WI38 (cell line): ENCODE measurements at regions not wholly inside any gene's neighbourhood (a gene's known extent, or its start where the extent isn't known, plus 50 kb on each side); places are given as distances from the start of the nearest gene placed in this dataset.

Experiments
- H3K4me3 ChIP-seq: 2 replicates; pipeline ENCODE4 v1.5.1; 2011; ENCODE audit warnings: low read depth, mild to moderate bottlenecking, control low read depth, low read length
- CTCF ChIP-seq: IDR thresholded peaks from 2 replicates; pipeline ENCODE4 v1.5.1; 2012; ENCODE audit warnings: low read depth, mild to moderate bottlenecking, control low read depth, low read length

- no peak overlapping the region for H3K4me3 ChIP-seq
- TF ChIP-seq CTCF, result no peak
Measured at GRCh38 chr7:87007038-87007437, 52.4 kb downstream of the ELAPOR2 start.

- no peak for TF ChIP-seq CTCF
- H3K4me3 ChIP-seq, result no peak overlapping the region
Measured at GRCh38 chr7:87004956-87005355, 54.5 kb downstream of the ELAPOR2 start.

- no peak for TF ChIP-seq CTCF
- H3K4me3 ChIP-seq, result no peak overlapping the region
Measured at GRCh38 chr7:87003872-87004798, 55.3 kb downstream of the ELAPOR2 start.

GRCh38 chr7:87001214-87001613 lies 58.2 kb downstream of the ELAPOR2 start:
- TF ChIP-seq CTCF, result no peak
- no peak overlapping the region for H3K4me3 ChIP-seq

DNA sequence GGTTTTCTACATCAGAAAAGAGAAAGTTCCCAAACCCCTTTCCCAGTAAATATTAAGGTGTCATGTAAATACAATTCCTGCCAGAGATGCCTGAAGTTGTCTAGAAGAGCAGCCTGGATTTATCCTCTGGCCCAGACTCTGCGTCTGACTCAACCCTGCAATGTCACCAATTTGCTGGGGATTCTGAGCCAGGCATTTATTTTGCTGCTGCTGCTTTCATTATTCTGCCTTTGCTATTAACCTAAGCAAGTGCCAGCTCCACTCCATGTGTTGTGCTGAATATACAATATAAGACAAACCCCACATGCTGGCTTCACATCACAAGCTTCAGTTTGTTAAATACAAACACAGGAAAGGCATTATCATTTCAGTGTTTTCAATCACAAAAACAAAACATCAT lies 59.1 kb downstream of the ELAPOR2 start:
- no peak overlapping the region for H3K4me3 ChIP-seq
- TF ChIP-seq CTCF, result no peak

DNA sequence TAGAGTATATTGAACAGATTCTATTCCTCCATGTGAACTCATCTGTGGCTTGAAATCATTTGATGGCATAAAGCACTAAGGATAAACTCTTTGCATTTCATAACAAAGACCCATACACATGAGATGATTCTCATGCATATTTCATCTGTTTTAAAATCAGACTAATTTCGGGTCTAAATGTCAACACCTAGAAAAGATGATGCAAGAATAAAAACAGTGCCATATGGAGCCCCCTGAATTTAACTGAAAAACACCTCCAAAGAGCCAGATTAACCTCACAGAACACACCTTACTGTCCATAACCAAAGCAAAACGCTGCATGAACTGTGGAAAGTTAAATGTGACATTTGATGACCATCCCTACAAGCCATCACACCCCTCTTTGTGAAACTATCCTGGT lies 59.7 kb downstream of the ELAPOR2 start:
- no peak overlapping the region for H3K4me3 ChIP-seq
- TF ChIP-seq CTCF, result no peak

- no peak for TF ChIP-seq CTCF
- H3K4me3 ChIP-seq, result no peak overlapping the region
Measured at GRCh38 chr7:86995814-86996213, 63.6 kb downstream of the ELAPOR2 start.
